Pancreas (tissue), 10 donors: ENCODE measurements at regions not wholly inside any gene's neighbourhood (a gene's known extent, or its start where the extent isn't known, plus 50 kb on each side); places are given as distances from the start of the nearest gene placed in this dataset.

ENCODE experiments used
- ATAC-seq, 4 donors: fragments of 200-7000 bp; cut with Tn5 transposase; one replicate each; pipeline versions ENCODE4 v1.8.0 to v1.9.1; 2020; ENCODE audit warnings: mild to moderate bottlenecking in 4 of 4, moderate library complexity in 4 of 4
- DNase-seq, 6 donors: peaks; one replicate each; pipeline ENCODE4 v3.0.0-alpha.2; 2020
- FAIRE-seq: peaks from 2 replicates; lab custom pipeline; 2012; peaks lifted over from hg19 to GRCh38; lab: Jason Lieb, UNC
- H3K27ac ChIP-seq, 4 donors: fragments of 200-600 bp; sonication (generic); 1 replicate in 3 of 4; 2 replicates in 1 of 4; pipeline versions ENCODE4 v1.5.0 to v1.8.0; 2020
- H3K27me3 ChIP-seq, 4 donors: fragments of 200-600 bp; one replicate each; pipeline ENCODE4 v1.8.0; 2021
- H3K36me3 ChIP-seq, 3 donors: fragments of 200-600 bp; sonication (generic) in 1 of 3; one replicate each; pipeline versions ENCODE4 v1.5.0 to v1.8.0; 2020 to 2021
- H3K4me1 ChIP-seq, 3 donors: fragments of 200-600 bp; one replicate each; pipeline ENCODE4 v1.8.0; 2021
- H3K4me3 ChIP-seq, 4 donors: fragments of 200-600 bp; sonication (generic) in 2 of 4; one replicate each; pipeline versions ENCODE4 v1.5.0 to v1.8.0; 2020 to 2021
- H3K9me3 ChIP-seq, 4 donors: fragments of 200-600 bp; one replicate each; pipeline ENCODE4 v1.8.0; 2021
- WGBS, 2 donors: extraction: QIAGEN DNeasy Blood & Tissue Kit; methylation state at CpG; one replicate each; pipeline ENCODE4 v1.1.7; 2013; 5-methylcytosine and 5-hydroxymethylcytosine counted together
- intact Hi-C, 3 donors: fragments of 100-400 bp; cut with DNase I; formaldehyde crosslinking; loops; one replicate each; pipeline versions ENCODE4 v1.11.1 to v1.14.2; 2022
- TF ChIP-seq, protein P1 (sequence below), 4 donors: fragments of 200-600 bp; sonication (generic) in 3 of 4; IDR thresholded peaks; one replicate each; pipeline versions ENCODE4 v1.5.0 to v1.8.0; 2021; ENCODE audit warnings: antibody characterized with exemption in 4 of 4
- donor health status: healthy with polysubstance abuse.
- donor health status: DM: no; HTN: no; CAD: no; lungs with moderate emphysema.
- donor health status: DM: no; HTN: no; CAD: no.
- donor health status: control.
- donor health status: control.
- donor health status: Bipolar disorder and iron deficiency.
- donor health status: DM: yes; HTN: yes; CAD: no.
- donor health status: DM: no; HTN: no; CAD: no.
- donor health status: DM: no; HTN: no; CAD: no.
- donor health status: DM: yes; HTN: yes; CAD: no.

DNA sequence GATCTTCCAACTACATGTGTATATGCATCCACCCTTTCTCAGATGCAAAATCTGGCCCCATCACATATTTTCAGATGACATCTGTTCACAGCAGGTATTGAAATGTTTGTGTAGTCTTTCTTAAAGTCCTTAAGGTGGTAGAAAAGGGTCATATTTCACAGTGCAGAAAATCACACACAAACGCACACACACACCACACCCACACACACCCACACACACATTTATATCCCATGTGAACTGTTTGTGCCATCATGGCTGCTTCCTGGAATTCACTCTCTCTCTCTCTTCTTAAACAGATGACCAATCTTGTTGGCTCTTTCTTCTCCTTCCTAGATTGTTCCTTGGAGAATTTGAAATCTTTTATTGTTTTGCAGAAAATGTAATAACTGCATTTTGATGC is 663.0 kb upstream of the GRM3 start:
- no peaks in the 10 kb centered on the region for H3K9me3 ChIP-seq
- TF ChIP-seq, protein P1, sequence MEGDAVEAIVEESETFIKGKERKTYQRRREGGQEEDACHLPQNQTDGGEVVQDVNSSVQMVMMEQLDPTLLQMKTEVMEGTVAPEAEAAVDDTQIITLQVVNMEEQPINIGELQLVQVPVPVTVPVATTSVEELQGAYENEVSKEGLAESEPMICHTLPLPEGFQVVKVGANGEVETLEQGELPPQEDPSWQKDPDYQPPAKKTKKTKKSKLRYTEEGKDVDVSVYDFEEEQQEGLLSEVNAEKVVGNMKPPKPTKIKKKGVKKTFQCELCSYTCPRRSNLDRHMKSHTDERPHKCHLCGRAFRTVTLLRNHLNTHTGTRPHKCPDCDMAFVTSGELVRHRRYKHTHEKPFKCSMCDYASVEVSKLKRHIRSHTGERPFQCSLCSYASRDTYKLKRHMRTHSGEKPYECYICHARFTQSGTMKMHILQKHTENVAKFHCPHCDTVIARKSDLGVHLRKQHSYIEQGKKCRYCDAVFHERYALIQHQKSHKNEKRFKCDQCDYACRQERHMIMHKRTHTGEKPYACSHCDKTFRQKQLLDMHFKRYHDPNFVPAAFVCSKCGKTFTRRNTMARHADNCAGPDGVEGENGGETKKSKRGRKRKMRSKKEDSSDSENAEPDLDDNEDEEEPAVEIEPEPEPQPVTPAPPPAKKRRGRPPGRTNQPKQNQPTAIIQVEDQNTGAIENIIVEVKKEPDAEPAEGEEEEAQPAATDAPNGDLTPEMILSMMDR (IDR thresholded peaks at IDR 0.05), result no peak
- H3K4me3 ChIP-seq, result no peak overlapping the region
- H3K27ac ChIP-seq, result no peak overlapping the region
- 30 to 50% methylated on average over 1 of the region's 1 CpG for WGBS, 2 donors
- DNase-seq (no peak), ATAC-seq (no peak), FAIRE-seq (no peak)
- no peaks in the 10 kb centered on the region for H3K36me3 ChIP-seq
- peaks cover 0 to 3% (median 0%) of the 10 kb centered on the region in 4 donors for H3K27me3 ChIP-seq
- intact Hi-C loops, result no loop called here
- no peaks in the 10 kb centered on the region for H3K4me1 ChIP-seq

DNA sequence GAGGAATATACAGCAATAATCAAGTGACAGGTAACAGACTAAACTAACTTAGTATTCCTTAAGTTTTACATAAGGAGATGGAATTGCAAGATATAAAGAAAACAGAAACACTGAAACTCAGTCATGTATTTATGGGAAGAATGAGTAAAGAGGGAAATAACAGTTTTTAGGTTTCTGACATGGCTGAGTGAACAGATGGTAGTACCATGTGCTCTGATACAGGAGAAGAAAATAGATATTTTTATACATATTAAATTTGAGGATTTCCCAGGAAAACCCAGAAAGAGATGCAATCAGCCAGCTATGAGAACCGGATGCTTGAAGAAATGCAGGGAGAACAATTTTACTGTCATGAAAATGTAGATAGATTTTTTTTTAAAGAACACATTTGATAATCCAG is 669.5 kb upstream of the GRM3 start:
- H3K4me1 ChIP-seq, result no peaks in the 10 kb centered on the region
- H3K27ac ChIP-seq, result no peak overlapping the region
- H3K36me3 ChIP-seq, result no peaks in the 10 kb centered on the region
- WGBS, 2 donors, result 39 to 45% methylated on average over 1 of the region's 1 CpG
- TF ChIP-seq, protein P1 (IDR thresholded peaks at IDR 0.05), result no peak
- FAIRE-seq (no peak), DNase-seq (no peak), ATAC-seq (no peak)
- intact Hi-C loops, result no loop called here
- no peaks in the 10 kb centered on the region for H3K9me3 ChIP-seq
- no peak overlapping the region for H3K4me3 ChIP-seq
- peaks cover 0 to 3% (median 0%) of the 10 kb centered on the region in 4 donors for H3K27me3 ChIP-seq

DNA sequence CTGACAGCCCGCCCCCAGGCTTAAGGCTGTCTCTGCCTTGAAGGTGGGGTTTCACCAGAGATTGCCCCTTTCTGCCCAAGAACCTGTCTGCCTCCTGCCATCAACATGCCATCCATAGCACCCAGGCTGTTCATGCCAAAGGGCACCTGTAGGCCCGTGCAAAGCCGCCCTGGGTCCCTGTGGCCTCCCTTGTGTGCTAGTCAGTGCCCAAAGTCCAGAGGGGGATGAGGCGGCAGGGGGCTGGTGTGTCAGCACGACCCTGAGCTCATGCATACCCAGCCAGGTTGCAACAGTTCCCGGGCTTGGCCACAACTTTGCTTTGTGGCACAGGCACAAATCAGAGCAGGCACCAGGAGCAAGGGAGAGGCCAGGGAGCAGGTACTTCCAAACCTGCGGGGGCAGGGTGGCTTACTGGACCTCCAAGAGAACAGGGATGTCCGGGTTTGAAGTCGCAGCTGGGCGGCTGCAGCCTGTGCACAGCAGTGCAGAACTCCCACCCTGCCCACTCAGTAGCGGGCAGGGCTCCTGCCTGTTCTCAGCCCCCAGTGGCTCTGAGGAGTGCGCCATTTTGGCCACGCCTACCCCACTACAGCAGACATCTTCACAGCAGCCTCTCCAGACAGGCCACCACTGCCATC is 671.1 kb upstream of the GRM3 start:
- H3K27ac ChIP-seq, result no peak overlapping the region
- DNase-seq (peak in 3 of 6 donors; percentile 11 to 50 (median 50)), ATAC-seq (no peak), FAIRE-seq (no peak)
- H3K4me1 ChIP-seq, result no peaks in the 10 kb centered on the region
- TF ChIP-seq, protein P1 (IDR thresholded peaks at IDR 0.05), result no peak
- no peaks in the 10 kb centered on the region for H3K9me3 ChIP-seq
- peaks cover 0 to 3% (median 0%) of the 10 kb centered on the region in 4 donors for H3K27me3 ChIP-seq
- H3K36me3 ChIP-seq, result no peaks in the 10 kb centered on the region
- WGBS, 2 donors, result 83 to 92% methylated on average over 13 of the region's 13 CpGs
- no peak overlapping the region for H3K4me3 ChIP-seq
- intact Hi-C loops, result no loop called here

DNA sequence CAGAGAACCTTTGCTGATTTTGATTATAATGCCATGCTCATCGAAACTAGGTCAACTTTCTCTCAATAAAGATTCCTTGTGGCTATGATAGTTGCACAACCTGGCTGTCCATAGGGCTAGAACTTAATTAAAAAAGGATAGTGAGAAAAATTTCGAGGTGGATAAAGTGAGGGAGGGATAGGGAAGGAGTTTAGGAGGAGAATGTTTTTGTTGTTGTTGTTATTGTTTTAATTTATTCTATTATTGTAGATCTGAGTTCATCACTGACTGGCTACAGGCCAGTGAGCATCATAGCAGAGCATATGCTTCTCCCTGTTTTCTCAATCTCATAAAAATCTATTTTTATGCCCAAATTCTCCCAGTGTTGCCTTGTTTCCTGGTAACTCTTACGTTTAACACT is 688.7 kb upstream of the GRM3 start:
- no peak for DNase-seq
- no peaks in the 10 kb centered on the region for H3K27me3 ChIP-seq
- intact Hi-C loops, result no loop called here
- no peak for FAIRE-seq
- 39 to 41% methylated on average over 3 of the region's 3 CpGs for WGBS, 2 donors
- TF ChIP-seq, protein P1 (IDR thresholded peaks at IDR 0.05), result no peak
- H3K27ac ChIP-seq, result no peak overlapping the region
- H3K9me3 ChIP-seq, result no peaks in the 10 kb centered on the region
- H3K4me1 ChIP-seq, result no peaks in the 10 kb centered on the region
- no peak for ATAC-seq
- H3K36me3 ChIP-seq, result no peaks in the 10 kb centered on the region
- no peak overlapping the region for H3K4me3 ChIP-seq

DNA sequence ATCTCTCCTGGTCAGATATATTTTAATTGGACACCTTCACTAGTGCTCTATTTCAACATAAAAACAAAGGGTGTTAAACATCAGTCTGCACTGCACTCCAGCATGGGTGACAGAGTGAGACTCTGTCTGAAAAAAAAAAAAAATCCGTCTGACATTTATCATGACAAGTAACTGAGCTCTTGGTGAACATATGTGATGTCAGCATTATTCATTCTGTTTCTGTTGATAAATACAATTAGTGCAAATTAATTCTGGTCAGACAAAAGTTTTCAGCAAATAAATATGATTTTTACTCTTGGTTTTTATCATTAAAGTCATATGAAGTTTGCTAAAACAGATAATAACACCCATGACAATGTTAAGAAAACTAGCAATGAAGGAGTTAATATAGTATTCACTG is 692.8 kb upstream of the GRM3 start:
- H3K4me1 ChIP-seq, result no peaks in the 10 kb centered on the region
- ATAC-seq (no peak), FAIRE-seq (no peak), DNase-seq (no peak)
- H3K36me3 ChIP-seq, result no peaks in the 10 kb centered on the region
- no peaks in the 10 kb centered on the region for H3K27me3 ChIP-seq
- H3K4me3 ChIP-seq, result no peak overlapping the region
- no peak overlapping the region for H3K27ac ChIP-seq
- 23 to 34% methylated on average over 1 of the region's 1 CpG for WGBS, 2 donors
- H3K9me3 ChIP-seq, result peaks cover 0 to 6% (median 0%) of the 10 kb centered on the region in 4 donors
- TF ChIP-seq, protein P1 (IDR thresholded peaks at IDR 0.05), result no peak
- intact Hi-C loops, result no loop called here
